Iris pigment epithelial cell (primary cell): ENCODE measurements at regions not wholly inside any gene's neighbourhood (a gene's known extent, or its start where the extent isn't known, plus 50 kb on each side); places are given as distances from the start of the nearest gene placed in this dataset.

Source experiments
- DNase-seq: peaks from one replicate; pipeline ENCODE4 v3.0.0-alpha.2; 2011; ENCODE audit warnings: low read depth

DNA sequence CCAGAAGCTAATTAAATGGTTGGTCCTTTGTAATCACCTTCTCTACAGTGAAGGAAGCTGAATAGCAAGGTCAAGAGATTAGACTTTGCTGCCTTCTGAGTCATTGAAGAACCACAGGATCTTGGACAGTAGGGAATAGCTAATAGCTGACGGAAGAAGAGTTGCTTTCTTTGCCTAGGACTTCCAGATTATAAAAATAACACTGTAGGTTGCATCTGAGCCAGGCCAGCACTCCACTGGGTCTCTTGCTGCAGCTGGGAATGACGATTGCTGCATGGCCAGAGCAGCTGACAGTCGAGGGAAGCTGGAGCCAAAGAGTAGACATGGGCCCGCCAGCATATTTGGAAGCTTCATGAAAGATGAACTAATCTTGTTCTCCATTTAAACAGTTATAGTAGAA lies 81.5 kb upstream of the KCNMB2 start:
- DNase-seq = peak; percentile 43

DNA sequence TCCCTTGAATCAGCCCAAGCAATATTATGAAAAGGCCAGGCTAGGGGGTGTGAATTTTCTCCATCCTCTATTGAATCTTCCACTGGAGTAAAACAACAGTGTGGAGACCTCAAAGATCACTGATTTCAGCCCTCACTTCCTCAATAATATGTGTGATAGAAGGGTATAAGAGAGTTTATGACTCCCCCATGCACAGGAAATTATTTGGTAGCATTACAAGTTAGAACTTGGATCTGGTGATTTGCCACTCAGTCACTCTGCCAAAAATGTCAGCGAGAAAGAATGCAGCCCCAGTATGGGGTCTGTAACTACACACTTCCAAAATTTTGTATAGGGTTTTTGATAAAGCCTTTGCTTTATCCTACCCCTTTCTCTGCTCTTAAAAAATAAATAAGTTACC lies 81.0 kb upstream of the KCNMB2 start:
- DNase-seq = no peak

DNA sequence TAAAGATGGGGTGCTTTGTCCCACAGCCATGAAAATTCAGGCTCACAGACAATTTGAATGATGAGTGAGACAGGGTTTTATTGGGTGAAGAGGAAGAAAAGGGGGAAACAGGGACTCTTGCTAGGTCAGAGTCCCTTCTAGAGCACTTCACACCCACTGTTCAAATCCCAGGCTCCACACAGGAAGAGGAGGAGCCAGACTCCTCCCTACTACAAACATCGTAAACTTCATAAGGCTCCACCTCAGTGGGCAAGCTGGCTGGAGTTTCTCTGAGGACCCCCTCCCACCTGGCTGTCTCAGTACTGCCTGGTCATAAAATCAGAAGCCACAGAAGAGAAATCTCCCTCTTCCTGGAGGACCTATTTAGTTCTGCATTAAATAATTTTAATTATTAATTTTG lies 80.3 kb upstream of the KCNMB2 start:
- DNase-seq = no peak

DNA sequence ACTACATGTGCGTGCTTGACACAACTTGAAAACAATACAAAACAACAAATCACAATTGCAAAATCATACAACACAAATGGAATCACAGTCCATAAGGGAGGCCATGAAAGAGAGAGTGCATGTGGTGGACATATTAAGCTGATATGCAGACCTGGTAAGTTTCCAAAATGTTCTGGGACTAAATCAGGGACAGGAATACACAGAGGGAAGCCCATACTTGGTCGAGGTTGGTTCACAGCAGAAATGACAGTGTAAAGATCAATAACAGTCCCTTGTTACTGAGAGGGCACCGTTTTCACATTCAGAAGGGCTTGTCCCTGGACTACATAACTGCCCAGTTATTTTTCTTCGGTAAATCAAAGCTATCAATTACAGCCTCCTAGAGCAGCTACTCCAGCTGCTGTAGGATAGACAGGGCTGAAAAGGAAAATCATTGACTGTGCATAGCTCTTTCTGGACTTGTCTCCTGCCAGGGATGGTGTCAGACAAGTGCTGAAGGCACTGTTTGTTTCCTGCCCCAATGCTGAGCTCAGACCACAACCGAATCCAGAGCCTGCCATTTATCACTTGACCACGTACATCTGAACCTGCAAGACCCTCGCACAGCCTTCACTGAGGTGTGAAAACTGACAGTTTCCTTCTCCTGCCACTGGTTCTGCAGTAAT lies 79.5 kb upstream of the KCNMB2 start:
- DNase-seq = no peak

DNA sequence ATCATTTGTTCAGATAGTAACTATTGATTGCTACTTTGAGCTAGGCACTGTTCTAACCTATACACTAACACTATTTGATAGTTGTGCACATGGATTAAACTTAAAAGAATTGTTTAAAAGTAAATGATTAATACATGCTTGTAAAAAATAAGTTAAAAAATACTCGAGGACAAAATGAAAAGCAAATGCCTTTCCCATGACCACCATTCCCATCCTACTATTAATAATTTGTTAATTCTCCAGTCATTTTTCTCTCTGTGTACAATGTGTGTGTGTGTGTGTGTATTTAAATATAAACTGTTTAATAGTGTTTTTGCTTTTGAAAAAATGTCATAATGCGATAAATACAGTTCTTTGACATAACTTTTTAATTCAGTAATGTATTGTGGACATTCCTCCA lies 78.7 kb upstream of the KCNMB2 start:
- DNase-seq = no peak

DNA sequence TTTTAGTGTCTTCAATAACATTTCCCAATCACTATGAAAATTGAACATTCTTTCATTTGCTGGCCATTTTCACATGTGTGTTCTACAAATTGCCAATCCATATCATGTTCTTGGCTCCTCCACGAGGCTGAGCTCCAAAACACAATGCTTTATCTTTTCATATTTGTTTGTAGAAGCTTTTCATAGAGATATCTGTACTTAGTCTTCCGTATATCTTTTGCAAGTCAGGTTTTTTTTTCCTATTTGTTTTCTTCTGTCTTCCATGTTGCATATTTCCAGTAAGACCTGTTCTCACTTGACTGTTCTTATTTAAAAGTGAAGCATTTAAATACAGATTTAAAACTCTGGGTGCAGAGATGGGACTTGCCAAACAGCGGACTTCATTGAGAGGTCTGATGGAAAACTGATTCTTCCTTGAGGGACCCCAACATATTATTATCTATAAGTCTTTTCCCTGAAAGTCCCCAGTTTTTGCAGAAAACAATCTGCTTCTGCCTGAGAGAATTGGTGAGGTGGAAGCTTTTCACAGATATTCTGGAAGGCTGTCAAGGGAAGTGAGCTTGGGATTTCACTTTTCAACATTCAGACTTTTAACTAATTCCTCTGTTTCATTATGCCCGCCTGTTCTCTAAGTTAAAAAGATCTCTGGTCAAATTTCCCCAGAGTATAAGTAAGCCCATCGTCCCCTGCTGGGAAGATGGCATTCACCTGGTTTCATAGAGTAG lies 77.8 kb upstream of the KCNMB2 start:
- no peak for DNase-seq

DNA sequence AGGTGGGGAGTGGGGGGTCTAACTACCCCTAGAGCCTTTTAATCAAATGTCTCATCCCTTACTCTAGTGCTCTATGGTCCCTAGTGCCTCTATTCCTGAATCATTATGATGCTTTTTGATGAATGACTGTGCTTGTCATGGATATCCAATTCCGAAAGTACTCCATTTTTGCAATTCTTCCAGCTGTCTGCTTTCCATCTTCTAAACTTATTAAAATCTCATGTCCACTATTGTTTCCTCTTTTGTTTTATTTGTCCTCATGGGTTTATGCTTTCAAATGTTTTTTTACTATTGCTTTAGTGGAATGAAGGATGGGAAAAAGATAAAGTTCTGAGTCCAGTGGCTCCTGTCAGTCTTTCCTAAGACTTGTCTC lies 77.2 kb upstream of the KCNMB2 start:
- DNase-seq = no peak

DNA sequence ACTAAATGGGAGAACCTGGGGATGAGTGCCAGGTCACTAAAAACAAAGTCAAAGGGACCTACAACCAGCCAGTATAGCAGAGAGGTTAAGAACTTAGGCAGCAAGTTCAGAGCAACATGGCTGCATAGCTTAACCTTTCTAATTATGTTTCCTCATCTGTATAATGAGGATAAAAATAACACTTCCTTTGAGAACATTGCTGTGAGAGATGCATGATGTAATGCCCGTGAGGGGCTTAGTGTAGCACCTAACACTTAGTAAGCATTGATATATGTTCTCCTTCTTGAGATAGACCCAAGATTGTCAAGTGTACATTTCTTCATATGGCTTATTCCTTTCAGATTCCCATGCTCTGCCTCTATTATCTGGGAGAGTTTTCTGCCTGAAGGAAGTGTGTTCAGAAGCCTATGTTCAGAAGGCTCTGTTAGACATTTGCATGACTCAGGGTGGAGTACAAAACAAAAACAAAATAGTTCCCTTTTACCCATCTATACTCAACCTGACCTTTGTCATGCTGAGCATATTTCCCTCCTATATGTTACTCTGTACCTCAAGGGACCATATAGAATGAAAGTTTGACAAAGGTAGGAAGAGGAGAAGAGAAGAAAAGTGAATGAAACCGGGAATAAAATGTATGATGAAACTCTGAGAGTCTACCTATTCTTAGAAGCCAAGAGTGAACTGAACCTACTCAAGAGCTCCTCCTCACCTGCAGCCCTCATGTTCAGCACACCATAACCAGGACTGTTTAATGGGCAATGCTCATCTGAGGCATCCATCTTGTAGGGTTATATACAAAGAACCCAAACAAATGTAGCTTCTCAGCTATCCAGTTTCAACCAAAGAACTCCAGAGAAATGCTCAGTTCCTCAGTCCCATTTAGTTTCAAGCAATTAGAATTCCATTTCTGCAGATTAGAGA lies 70.7 kb upstream of the KCNMB2 start:
- no peak for DNase-seq

DNA sequence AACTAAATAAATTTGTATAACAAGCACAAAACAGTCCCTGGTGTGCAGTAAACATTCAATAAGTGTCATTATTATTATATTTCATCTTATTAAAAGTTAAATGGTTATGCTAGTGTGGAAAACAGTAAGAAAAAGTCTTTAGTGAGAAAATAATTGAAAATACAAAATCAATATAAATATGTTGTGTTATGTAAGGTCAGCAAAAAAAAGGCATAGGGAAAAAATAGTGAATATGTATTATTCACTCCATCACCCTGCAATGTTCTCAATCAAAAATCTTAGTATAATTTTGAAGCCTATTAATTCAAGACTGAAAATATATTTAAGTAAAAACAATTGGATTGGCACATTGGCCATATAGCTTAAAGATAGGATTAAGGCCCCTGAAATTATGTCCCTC lies 63.3 kb upstream of the KCNMB2 start:
- no peak for DNase-seq

DNA sequence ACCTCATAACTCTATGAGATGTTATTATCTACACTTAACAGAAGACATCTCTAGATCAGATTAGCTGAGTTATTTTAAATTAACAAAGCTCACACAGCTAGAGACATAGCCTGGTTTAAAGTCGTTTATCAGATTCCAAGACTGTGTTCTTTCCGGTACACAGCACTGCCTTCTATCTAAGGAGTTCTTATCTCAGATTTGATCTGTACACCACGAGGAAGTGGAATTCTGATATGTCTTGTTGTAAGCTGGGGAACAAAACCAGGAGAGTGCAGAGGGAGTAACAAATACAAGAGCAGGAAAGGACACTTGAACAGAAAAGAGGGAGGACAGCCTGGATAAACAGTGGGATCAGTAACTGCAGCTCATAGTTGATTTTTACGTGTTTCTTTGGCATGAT lies 61.7 kb upstream of the KCNMB2 start:
- no peak for DNase-seq

DNA sequence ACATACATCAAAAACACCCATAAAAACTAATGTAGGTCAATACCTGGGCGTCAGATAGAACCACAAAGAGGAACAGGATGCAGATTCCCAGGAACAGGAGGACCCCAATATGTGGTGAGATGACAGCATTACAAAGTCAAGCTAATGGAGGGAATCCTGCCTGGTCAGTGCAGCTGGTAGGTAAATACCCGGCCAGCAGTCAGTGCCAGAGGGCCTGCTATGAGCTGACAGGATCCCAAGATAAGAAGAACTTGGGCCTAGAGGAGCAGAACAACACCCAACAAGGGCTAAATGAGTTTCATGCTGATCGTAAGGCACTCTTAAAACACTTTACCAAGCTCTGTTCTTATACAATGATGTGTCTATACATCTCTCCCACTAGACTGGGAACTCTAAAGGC lies 61.2 kb upstream of the KCNMB2 start:
- no peak for DNase-seq

DNA sequence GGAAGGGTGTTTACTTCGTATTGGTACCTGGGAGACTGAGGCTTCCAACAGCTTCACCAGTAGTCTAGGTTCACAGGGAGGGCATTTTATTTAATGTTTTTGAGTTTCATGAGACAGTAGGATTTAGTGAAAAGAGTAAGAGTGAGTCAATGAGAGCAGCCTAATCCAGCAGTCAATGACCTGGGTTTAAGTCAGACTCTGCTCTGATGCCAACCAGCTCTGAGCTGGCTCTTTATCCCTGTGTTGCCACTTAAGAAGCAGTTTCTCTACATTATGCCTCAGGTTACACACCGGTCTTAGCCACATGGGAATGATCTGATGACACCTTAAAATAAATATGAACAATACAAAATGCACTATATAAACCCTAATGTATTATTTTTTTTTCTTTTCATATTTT lies 59.4 kb upstream of the KCNMB2 start:
- no peak for DNase-seq

DNA sequence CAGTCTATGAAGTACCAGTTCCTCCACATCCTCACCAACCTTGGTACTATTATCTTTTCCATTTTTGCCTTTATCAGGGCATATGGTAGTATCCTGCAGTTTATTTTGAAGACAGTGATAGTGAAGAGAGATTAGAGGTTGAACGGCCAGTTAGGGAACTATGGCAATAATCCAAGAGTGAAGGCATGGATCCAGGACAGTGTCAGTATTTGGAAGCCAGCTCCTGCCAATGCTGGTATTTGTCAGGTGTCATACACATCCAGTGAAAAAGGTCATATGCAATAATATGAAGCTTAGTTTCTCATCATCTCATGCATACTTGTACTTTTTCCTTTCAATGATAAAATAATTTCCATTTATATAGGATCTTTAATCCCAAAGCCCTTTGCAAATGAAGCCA lies 56.8 kb upstream of the KCNMB2 start:
- no peak for DNase-seq

DNA sequence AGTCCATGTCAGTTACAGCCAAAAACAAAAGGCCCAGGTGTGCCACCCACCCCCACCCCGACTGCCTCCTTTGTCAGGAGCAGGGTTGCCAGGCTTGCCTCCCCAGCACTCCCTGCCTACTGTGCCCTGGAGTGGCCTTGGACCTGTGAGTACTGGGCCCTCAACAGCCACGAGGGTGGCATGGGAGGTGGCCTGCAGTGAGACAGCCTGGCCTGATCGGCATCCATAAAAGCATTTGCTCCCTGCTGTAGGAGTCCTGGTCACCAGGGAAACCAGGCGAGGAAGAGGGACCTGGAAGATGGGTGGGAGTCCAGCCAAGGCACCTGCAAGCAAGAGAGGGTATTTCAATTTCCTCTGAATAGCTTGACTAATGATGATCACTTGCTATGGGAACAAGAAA lies 56.4 kb upstream of the KCNMB2 start:
- no peak for DNase-seq

DNA sequence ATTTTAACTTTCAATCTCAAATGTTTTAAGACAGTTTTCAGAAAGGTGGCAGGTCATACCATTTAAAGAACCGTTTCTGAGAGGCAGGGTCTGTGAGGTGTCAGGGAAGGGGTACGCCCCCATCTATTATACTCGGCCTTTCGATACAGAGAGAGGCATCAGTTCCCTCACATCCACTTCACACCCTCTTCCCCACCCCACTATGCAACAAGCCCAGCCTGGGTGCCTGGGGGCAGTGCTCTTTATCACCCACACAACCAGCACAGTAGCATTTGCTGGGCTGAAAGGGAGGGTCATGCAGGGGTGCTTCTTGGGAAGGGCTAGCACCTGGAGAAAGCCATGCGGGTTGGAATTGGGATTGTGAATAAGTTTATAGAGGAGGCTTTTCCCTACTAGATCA lies 56.0 kb upstream of the KCNMB2 start:
- DNase-seq = no peak

DNA sequence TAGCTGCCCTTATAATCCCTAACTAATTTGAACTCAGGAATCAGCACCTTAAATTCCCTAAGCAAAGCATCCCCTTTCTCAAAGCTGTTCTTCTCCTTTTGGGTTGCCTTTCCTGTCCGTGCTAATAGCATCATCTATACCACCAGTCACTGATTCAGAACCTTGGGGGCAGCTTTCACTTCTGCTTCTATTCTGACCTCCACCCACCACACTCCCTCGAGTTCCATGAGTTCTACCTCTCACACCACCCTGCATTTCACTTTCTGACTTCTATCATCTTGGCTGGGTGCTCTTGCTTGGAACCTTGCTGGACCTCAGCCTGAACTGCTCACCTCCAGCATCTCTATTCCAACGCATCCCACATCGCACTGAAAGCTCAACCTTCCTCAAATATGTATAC lies 55.4 kb upstream of the KCNMB2 start:
- no peak for DNase-seq

DNA sequence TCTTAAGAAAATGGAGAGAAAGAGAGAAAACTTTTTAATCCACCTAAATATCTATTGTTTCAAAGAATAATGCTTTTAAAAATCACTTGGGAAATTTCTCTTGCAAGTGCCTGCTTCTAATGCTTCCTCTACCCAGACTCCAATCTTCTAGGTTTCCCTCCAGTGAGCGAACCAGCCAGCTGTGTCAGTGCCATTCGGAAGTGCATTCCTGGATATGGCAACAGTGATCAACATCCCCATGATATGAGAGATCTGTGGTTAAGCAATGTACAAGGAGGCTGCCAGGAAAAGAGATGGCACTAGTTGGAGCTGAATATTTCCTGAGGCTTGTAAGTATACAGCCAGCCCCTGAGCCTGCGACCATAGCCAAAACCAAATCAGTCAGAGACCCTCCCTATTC lies 53.3 kb upstream of the KCNMB2 start:
- DNase-seq = no peak

DNA sequence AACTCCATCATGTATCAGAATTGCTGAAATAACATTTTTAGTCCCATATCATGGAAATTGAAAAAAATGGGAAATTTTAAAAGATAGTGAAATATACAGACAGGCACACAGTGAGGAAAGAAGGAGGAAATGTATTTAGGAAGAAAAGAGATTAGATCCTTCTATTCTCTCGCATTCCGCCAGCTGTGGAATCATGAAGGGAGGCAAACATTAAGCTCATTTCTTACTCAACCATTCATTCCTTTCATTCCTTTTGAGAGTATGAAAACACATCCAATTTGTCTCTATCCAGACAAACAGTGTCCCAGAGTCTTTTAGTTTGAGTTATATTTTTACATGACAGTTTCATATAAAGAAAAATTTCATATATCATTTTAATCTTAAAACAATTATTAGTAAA lies 52.5 kb upstream of the KCNMB2 start:
- DNase-seq = peak; percentile 3

DNA sequence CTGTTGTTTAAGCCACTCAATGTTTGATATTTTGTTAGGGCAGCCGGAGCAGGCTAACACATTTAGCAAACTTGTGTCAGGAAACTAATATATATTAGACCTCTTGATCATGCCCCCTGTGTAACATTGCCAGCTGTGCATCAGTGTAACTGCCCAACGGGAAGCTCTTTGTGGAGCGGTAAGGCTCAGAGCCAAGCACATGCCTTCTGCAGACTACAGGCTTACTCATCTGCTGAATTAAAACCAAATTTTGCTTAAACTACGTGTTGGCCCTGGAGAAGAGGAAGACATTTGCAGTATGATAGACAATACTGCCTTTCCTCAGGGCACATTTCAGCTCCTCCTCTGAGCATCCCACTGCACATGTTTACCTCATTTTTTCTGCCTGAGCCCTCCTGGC lies 50.5 kb upstream of the KCNMB2 start:
- no peak for DNase-seq
